IPS-18a (cell line): ENCODE measurements at regions not wholly inside any gene's neighbourhood (a gene's known extent, or its start where the extent isn't known, plus 50 kb on each side); places are given as distances from the start of the nearest gene placed in this dataset.

Source experiments
- H3K27ac ChIP-seq: one replicate; pipeline ENCODE4 v1.5.1; 2013; ENCODE audit warnings: low read length
- H3K27me3 ChIP-seq: one replicate; pipeline ENCODE4 v1.6.1; 2013; ENCODE audit warnings: mild to moderate bottlenecking, low read length; ENCODE audit not compliant: control insufficient read depth, insufficient read depth
- H3K36me3 ChIP-seq: one replicate; pipeline ENCODE4 v1.6.1; 2013; ENCODE audit warnings: low read depth, low read length; ENCODE audit not compliant: control insufficient read depth
- H3K4me1 ChIP-seq: one replicate; pipeline ENCODE4 v1.6.1; 2013; ENCODE audit warnings: low read depth, low read length; ENCODE audit not compliant: control insufficient read depth
- H3K4me3 ChIP-seq: one replicate; pipeline ENCODE4 v1.5.1; 2013; ENCODE audit warnings: low read length
- H3K9ac ChIP-seq: one replicate; pipeline ENCODE4 v1.6.1; 2013; ENCODE audit warnings: mild to moderate bottlenecking, low read length, moderate library complexity
- H3K9me3 ChIP-seq: one replicate; pipeline ENCODE4 v1.6.1; 2013; ENCODE audit warnings: low read depth, low read length; ENCODE audit not compliant: control insufficient read depth

GRCh38 chr1:73587080-73587479 is 610.9 kb downstream of the LRRIQ3 start:
- H3K9me3 ChIP-seq = no peaks in the 10 kb centered on the region
- H3K36me3 ChIP-seq = no peaks in the 10 kb centered on the region
- H3K27me3 ChIP-seq = no peaks in the 10 kb centered on the region
- no peaks in the 10 kb centered on the region for H3K4me1 ChIP-seq
- H3K4me3 ChIP-seq = no peak overlapping the region
- no peak overlapping the region for H3K27ac ChIP-seq
- no peak overlapping the region for H3K9ac ChIP-seq

GRCh38 chr1:73577206-73577605 is 620.8 kb downstream of the LRRIQ3 start:
- Histone ChIP-seq H3K4me1 (no peaks in the 10 kb centered on the region), H3K36me3 (no peaks in the 10 kb centered on the region), H3K9ac (no peak overlapping the region), H3K27me3 (no peaks in the 10 kb centered on the region), H3K27ac (no peak overlapping the region), H3K9me3 (no peaks in the 10 kb centered on the region), H3K4me3 (no peak overlapping the region)

GRCh38 chr1:73576083-73576482 is 621.9 kb downstream of the LRRIQ3 start:
- no peaks in the 10 kb centered on the region for H3K9me3 ChIP-seq
- no peaks in the 10 kb centered on the region for H3K4me1 ChIP-seq
- H3K36me3 ChIP-seq = no peaks in the 10 kb centered on the region
- H3K9ac ChIP-seq = no peak overlapping the region
- H3K4me3 ChIP-seq = no peak overlapping the region
- H3K27me3 ChIP-seq = no peaks in the 10 kb centered on the region
- H3K27ac ChIP-seq = no peak overlapping the region

GRCh38 chr1:73564294-73564693 is 633.7 kb downstream of the LRRIQ3 start:
- no peak overlapping the region for H3K27ac ChIP-seq
- no peak overlapping the region for H3K9ac ChIP-seq
- no peaks in the 10 kb centered on the region for H3K4me1 ChIP-seq
- no peaks in the 10 kb centered on the region for H3K27me3 ChIP-seq
- no peak overlapping the region for H3K4me3 ChIP-seq
- peaks cover 2% of the 10 kb centered on the region for H3K9me3 ChIP-seq
- no peaks in the 10 kb centered on the region for H3K36me3 ChIP-seq

GRCh38 chr1:73556270-73556669 is 641.7 kb downstream of the LRRIQ3 start:
- Histone ChIP-seq H3K36me3 (no peaks in the 10 kb centered on the region), H3K4me1 (no peaks in the 10 kb centered on the region), H3K27ac (no peak overlapping the region), H3K9me3 (peaks cover 7% of the 10 kb centered on the region), H3K9ac (no peak overlapping the region), H3K27me3 (no peaks in the 10 kb centered on the region), H3K4me3 (no peak overlapping the region)

- no peaks in the 10 kb centered on the region for H3K27me3 ChIP-seq
- H3K4me3 ChIP-seq = no peak overlapping the region
- H3K4me1 ChIP-seq = no peaks in the 10 kb centered on the region
- no peak overlapping the region for H3K27ac ChIP-seq
- no peaks in the 10 kb centered on the region for H3K9me3 ChIP-seq
- H3K36me3 ChIP-seq = no peaks in the 10 kb centered on the region
- no peak overlapping the region for H3K9ac ChIP-seq
Measured at GRCh38 chr1:73537400-73537799, 660.6 kb downstream of the LRRIQ3 start.

GRCh38 chr1:73517603-73518191 is 680.3 kb downstream of the LRRIQ3 start:
- Histone ChIP-seq H3K4me1 (no peaks in the 10 kb centered on the region), H3K36me3 (no peaks in the 10 kb centered on the region), H3K4me3 (no peak overlapping the region), H3K9me3 (no peaks in the 10 kb centered on the region), H3K9ac (no peak overlapping the region), H3K27ac (no peak overlapping the region), H3K27me3 (no peaks in the 10 kb centered on the region)

GRCh38 chr1:73516451-73516850 is 681.5 kb downstream of the LRRIQ3 start:
- Histone ChIP-seq H3K9ac (no peak overlapping the region), H3K9me3 (no peaks in the 10 kb centered on the region), H3K27ac (no peak overlapping the region), H3K27me3 (no peaks in the 10 kb centered on the region), H3K4me3 (no peak overlapping the region), H3K36me3 (no peaks in the 10 kb centered on the region), H3K4me1 (no peaks in the 10 kb centered on the region)

GRCh38 chr1:73511038-73511437 is 686.9 kb downstream of the LRRIQ3 start:
- H3K9me3 ChIP-seq = no peaks in the 10 kb centered on the region

GRCh38 chr1:73500154-73500553 is 697.8 kb downstream of the LRRIQ3 start:
- no peaks in the 10 kb centered on the region for H3K9me3 ChIP-seq
- no peaks in the 10 kb centered on the region for H3K36me3 ChIP-seq
- no peak overlapping the region for H3K9ac ChIP-seq
- H3K4me1 ChIP-seq = no peaks in the 10 kb centered on the region
- H3K27me3 ChIP-seq = no peaks in the 10 kb centered on the region
- H3K27ac ChIP-seq = no peak overlapping the region
- no peak overlapping the region for H3K4me3 ChIP-seq

More at GRCh38 chr1:73511038-73511437, 686.9 kb downstream of the LRRIQ3 start:
- Histone ChIP-seq H3K36me3 (no peaks in the 10 kb centered on the region), H3K27ac (no peak overlapping the region), H3K27me3 (no peaks in the 10 kb centered on the region), H3K4me1 (no peaks in the 10 kb centered on the region), H3K4me3 (no peak overlapping the region), H3K9ac (no peak overlapping the region)

GRCh38 chr1:73499671-73500070 is 698.3 kb downstream of the LRRIQ3 start:
- Histone ChIP-seq H3K4me1 (no peaks in the 10 kb centered on the region), H3K4me3 (no peak overlapping the region), H3K27ac (no peak overlapping the region), H3K9ac (no peak overlapping the region), H3K36me3 (no peaks in the 10 kb centered on the region), H3K9me3 (no peaks in the 10 kb centered on the region), H3K27me3 (no peaks in the 10 kb centered on the region)

- Histone ChIP-seq H3K4me3 (no peak overlapping the region), H3K27ac (no peak overlapping the region), H3K4me1 (no peaks in the 10 kb centered on the region), H3K27me3 (no peaks in the 10 kb centered on the region), H3K9ac (no peak overlapping the region), H3K9me3 (no peaks in the 10 kb centered on the region), H3K36me3 (no peaks in the 10 kb centered on the region)
Measured at GRCh38 chr1:73491621-73492020, 706.4 kb downstream of the LRRIQ3 start.
